ENCODE measurements at regions not wholly inside any gene's neighbourhood (a gene's known extent, or its start where the extent isn't known, plus 50 kb on each side); places are given as distances from the start of the nearest gene placed in this dataset.
A peak's percentile ranks its signal among the peaks of the same experiment; 100 is the strongest.

GRCh38 chrX:140393507-140393906, 111.4 kb downstream of the SOX3 start:
- intact Hi-C loops (cut with DNase I; ENCODE audit: low total_unique reads) (no loop called here), in situ Hi-C loops (cut with MboI; ENCODE audit: low pct_ligation_motif_present in 1 of 4, low pct_unique_long_range_greater_than_20kb in 1 of 4, low sequenced_read_pairs in 3 of 4) (no loop called here)
- no peak overlapping the region for H3K4me3 ChIP-seq
- no peak overlapping the region for H3K27ac ChIP-seq
- H3K36me3 ChIP-seq, result no peaks in the 10 kb centered on the region
- H3K27me3 ChIP-seq, result no peaks in the 10 kb centered on the region
- DNase-seq, result no peak
- TF ChIP-seq POLR2AphosphoS5 (IDR thresholded peaks at IDR 0.05) (no peak), POLR2A (IDR thresholded peaks at IDR 0.05) (no peak), EP300 (IDR thresholded peaks at IDR 0.05; ENCODE audit: low read depth) (no peak)
- TF ChIP-seq, protein P1, sequence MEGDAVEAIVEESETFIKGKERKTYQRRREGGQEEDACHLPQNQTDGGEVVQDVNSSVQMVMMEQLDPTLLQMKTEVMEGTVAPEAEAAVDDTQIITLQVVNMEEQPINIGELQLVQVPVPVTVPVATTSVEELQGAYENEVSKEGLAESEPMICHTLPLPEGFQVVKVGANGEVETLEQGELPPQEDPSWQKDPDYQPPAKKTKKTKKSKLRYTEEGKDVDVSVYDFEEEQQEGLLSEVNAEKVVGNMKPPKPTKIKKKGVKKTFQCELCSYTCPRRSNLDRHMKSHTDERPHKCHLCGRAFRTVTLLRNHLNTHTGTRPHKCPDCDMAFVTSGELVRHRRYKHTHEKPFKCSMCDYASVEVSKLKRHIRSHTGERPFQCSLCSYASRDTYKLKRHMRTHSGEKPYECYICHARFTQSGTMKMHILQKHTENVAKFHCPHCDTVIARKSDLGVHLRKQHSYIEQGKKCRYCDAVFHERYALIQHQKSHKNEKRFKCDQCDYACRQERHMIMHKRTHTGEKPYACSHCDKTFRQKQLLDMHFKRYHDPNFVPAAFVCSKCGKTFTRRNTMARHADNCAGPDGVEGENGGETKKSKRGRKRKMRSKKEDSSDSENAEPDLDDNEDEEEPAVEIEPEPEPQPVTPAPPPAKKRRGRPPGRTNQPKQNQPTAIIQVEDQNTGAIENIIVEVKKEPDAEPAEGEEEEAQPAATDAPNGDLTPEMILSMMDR (IDR thresholded peaks at IDR 0.05), result no peak
- no peaks in the 10 kb centered on the region for H3K9me3 ChIP-seq
- H3K4me1 ChIP-seq, result no peaks in the 10 kb centered on the region

DNA sequence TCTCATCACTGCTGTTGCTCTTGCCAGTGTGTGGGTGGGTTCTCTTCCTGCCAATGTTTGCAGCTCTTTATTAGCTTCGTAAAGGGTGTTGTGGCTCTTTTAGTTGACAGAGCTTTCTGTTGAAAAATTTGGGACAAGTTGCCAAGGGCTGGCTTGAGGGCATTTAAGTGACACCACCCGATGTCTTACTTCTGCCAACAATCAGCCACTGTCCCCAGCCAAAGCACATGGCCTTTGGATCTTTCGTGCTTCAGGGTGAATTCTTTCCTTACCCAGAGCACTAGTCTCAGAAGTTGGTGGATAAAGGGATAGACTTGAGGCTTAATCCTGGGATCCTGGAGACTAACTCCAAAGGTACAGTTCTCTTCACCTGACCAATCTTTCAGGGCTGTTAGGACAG, 113.6 kb downstream of the SOX3 start:
- 21% methylated on average over 3 of the region's 3 CpGs; no CpG with 5 or more reads in 1 of the 2 donors for WGBS, 2 donors (ENCODE audit: low coverage in 1 of 2)
- no peaks in the 10 kb centered on the region for H3K36me3 ChIP-seq
- intact Hi-C loops (cut with DNase I; ENCODE audit: low total_unique reads), result no loop called here

DNA sequence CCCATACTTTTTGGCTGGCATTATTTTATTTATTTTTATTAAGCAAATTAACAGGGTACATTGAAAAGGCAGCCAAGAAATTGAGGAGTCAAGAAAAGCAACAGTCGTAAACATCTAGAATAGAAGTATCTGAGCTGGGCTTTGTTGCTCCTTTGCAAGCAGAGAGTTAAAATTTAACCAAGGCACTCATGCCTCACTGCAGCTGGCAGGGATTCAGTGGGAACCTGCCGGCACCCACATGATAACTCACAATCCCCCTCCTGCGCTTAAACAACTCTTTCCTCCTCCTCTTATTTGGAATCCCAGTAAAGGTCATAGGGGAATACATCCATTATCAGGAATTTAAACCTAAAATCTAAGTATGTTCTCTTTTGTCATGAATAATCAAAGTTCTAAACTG, 115.5 kb downstream of the SOX3 start:
- peak; percentile 16 for DNase-seq

More for the DNA sequence above, 113.6 kb downstream of the SOX3 start:
- Histone ChIP-seq H3K27ac (no peak overlapping the region), H3K4me1 (no peaks in the 10 kb centered on the region), H3K9me3 (no peaks in the 10 kb centered on the region), H3K27me3 (no peaks in the 10 kb centered on the region), H3K4me3 (no peak overlapping the region)
- no peak for TF ChIP-seq POLR2AphosphoS5 (IDR thresholded peaks at IDR 0.05)
- DNase-seq, result no peak
- in situ Hi-C loops (cut with MboI; ENCODE audit: low pct_ligation_motif_present in 1 of 4, low pct_unique_long_range_greater_than_20kb in 1 of 4, low sequenced_read_pairs in 3 of 4), result no loop called here

DNA sequence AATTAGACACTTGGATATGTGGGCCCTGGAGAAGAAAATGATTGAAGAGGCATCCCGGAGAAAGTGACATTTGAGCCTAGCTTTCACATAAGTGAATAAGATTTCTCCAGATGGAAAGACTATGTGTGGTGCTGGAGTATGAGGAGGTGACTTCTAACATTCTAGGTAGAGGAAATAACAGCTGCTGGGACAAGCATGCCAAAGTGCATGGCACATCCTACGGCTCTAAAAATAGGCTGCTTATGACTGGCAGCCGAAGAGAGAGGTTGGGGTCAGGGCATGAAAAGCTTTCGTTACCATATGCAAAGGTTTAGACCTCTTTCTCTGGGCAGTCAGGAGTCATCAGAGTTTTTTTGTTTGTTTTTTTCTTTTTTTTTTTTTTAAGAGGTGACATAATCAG, 142.0 kb downstream of the SOX3 start:
- in situ Hi-C loops (cut with MboI; ENCODE audit: low pct_ligation_motif_present in 1 of 4, low pct_unique_long_range_greater_than_20kb in 1 of 4, low sequenced_read_pairs in 3 of 4), result no loop called here
- Histone ChIP-seq H3K27ac (no peak overlapping the region), H3K9me3 (no peaks in the 10 kb centered on the region), H3K36me3 (no peaks in the 10 kb centered on the region), H3K27me3 (no peaks in the 10 kb centered on the region), H3K4me1 (no peaks in the 10 kb centered on the region), H3K4me3 (no peak overlapping the region)
- intact Hi-C loops (cut with DNase I; ENCODE audit: low total_unique reads), result loop anchor here (5.0 kb wide), 1 partner anchor 1236 kb away; no protein-coding TSS in a partner anchor
- no peak for TF ChIP-seq POLR2A (IDR thresholded peaks at IDR 0.05)
- no peak for TF ChIP-seq EP300 (IDR thresholded peaks at IDR 0.05; ENCODE audit: low read depth)
- TF ChIP-seq POLR2AphosphoS5 (IDR thresholded peaks at IDR 0.05), result no peak
- TF ChIP-seq, protein P1 (IDR thresholded peaks at IDR 0.05), result no peak
- 69 to 84% methylated on average over 3 to 4 of the region's 4 CpGs for WGBS, 2 donors (ENCODE audit: low coverage in 1 of 2)
- DNase-seq, result no peak

More for the DNA sequence above, 115.5 kb downstream of the SOX3 start:
- Histone ChIP-seq H3K36me3 (no peaks in the 10 kb centered on the region), H3K9me3 (no peaks in the 10 kb centered on the region), H3K4me3 (no peak overlapping the region), H3K4me1 (no peaks in the 10 kb centered on the region), H3K27ac (no peak overlapping the region), H3K27me3 (no peaks in the 10 kb centered on the region)
- in situ Hi-C loops (cut with MboI; ENCODE audit: low pct_ligation_motif_present in 1 of 4, low pct_unique_long_range_greater_than_20kb in 1 of 4, low sequenced_read_pairs in 3 of 4), result no loop called here
- WGBS, 2 donors (ENCODE audit: low coverage in 1 of 2), result 45% methylated on average over 3 of the region's 3 CpGs; no CpG with 5 or more reads in 1 of the 2 donors
- intact Hi-C loops (cut with DNase I; ENCODE audit: low total_unique reads), result no loop called here
- TF ChIP-seq, protein P1 (IDR thresholded peaks at IDR 0.05), result no peak
- TF ChIP-seq EP300 (IDR thresholded peaks at IDR 0.05; ENCODE audit: low read depth) (no peak), POLR2A (IDR thresholded peaks at IDR 0.05) (no peak), POLR2AphosphoS5 (IDR thresholded peaks at IDR 0.05) (no peak)

DNA sequence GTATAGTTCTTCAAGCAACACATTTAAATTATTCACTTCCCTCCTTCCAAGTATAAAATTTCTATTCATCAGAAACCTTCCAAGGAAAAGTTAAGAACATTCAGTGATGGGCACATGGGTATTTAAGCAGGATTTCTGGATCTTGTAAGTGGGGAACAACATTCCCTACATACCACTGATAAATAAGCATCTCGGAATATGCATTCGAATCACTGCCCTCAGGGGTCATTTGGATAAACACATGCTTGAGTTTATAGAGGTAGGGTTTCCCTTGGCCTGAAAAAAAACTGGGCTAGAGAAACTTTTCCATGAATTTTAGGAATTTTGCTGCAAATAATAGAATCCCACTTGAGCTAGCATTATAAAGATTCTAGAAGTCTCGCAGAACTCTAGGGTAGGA, 143.9 kb downstream of the SOX3 start:
- H3K27me3 ChIP-seq, result no peaks in the 10 kb centered on the region
- intact Hi-C loops (cut with DNase I; ENCODE audit: low total_unique reads) (loop anchor here (5.0 kb wide), 1 partner anchor 1234 kb away; no protein-coding TSS in a partner anchor), in situ Hi-C loops (cut with MboI; ENCODE audit: low pct_ligation_motif_present in 1 of 4, low pct_unique_long_range_greater_than_20kb in 1 of 4, low sequenced_read_pairs in 3 of 4) (no loop called here)
- 63% methylated on average over 3 of the region's 3 CpGs; no CpG with 5 or more reads in 1 of the 2 donors for WGBS, 2 donors (ENCODE audit: low coverage in 1 of 2)
- no peak for TF ChIP-seq EP300 (IDR thresholded peaks at IDR 0.05; ENCODE audit: low read depth)
- no peak for TF ChIP-seq POLR2A (IDR thresholded peaks at IDR 0.05)
- no peak for TF ChIP-seq POLR2AphosphoS5 (IDR thresholded peaks at IDR 0.05)
- TF ChIP-seq, protein P1 (IDR thresholded peaks at IDR 0.05), result no peak
- DNase-seq, result no peak
- H3K4me3 ChIP-seq, result no peak overlapping the region
- H3K27ac ChIP-seq, result no peak overlapping the region
- no peaks in the 10 kb centered on the region for H3K36me3 ChIP-seq
- no peaks in the 10 kb centered on the region for H3K4me1 ChIP-seq
- H3K9me3 ChIP-seq, result no peaks in the 10 kb centered on the region

Measured in transverse colon (tissue), 4 donors.